ENCODE measurements at regions not wholly inside any gene's neighbourhood (a gene's known extent, or its start where the extent isn't known, plus 50 kb on each side); places are given as distances from the start of the nearest gene placed in this dataset.

GRCh38 chr11:131191606-131192005, 178.8 kb upstream of the NTM start:
- H3K27me3 ChIP-seq (ENCODE audit: insufficient read depth, low read depth) = no peaks in the 10 kb centered on the region
- no peak overlapping the region for H3K4me2 ChIP-seq
- TF ChIP-seq, protein P1, sequence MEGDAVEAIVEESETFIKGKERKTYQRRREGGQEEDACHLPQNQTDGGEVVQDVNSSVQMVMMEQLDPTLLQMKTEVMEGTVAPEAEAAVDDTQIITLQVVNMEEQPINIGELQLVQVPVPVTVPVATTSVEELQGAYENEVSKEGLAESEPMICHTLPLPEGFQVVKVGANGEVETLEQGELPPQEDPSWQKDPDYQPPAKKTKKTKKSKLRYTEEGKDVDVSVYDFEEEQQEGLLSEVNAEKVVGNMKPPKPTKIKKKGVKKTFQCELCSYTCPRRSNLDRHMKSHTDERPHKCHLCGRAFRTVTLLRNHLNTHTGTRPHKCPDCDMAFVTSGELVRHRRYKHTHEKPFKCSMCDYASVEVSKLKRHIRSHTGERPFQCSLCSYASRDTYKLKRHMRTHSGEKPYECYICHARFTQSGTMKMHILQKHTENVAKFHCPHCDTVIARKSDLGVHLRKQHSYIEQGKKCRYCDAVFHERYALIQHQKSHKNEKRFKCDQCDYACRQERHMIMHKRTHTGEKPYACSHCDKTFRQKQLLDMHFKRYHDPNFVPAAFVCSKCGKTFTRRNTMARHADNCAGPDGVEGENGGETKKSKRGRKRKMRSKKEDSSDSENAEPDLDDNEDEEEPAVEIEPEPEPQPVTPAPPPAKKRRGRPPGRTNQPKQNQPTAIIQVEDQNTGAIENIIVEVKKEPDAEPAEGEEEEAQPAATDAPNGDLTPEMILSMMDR (conservative IDR thresholded peaks at IDR 0.05; ENCODE audit: low read depth, low read length) = no peak
- no peak overlapping the region for H3K27ac ChIP-seq
- H3K79me2 ChIP-seq (ENCODE audit: insufficient read depth, low read depth) = no peaks in the 10 kb centered on the region
- no peak overlapping the region for H2AFZ ChIP-seq (ENCODE audit: low read depth)
- no peaks in the 10 kb centered on the region for H3K36me3 ChIP-seq (ENCODE audit: insufficient read depth)
- no peak overlapping the region for H3K4me3 ChIP-seq (IDR thresholded peaks at IDR 0.05; ENCODE audit: insufficient read depth, low read depth, low read length)
- H4K20me1 ChIP-seq (ENCODE audit: insufficient read depth) = no peaks in the 10 kb centered on the region
- no peak overlapping the region for H3K9ac ChIP-seq
- H3K4me1 ChIP-seq (ENCODE audit: low read depth, poor library complexity, severe bottlenecking) = no peaks in the 10 kb centered on the region

- no peak overlapping the region for H3K4me3 ChIP-seq (IDR thresholded peaks at IDR 0.05; ENCODE audit: insufficient read depth, low read depth, low read length)
- H3K4me2 ChIP-seq = no peak overlapping the region
- H3K79me2 ChIP-seq (ENCODE audit: insufficient read depth, low read depth) = no peaks in the 10 kb centered on the region
- H2AFZ ChIP-seq (ENCODE audit: low read depth) = no peak overlapping the region
- no peaks in the 10 kb centered on the region for H3K4me1 ChIP-seq (ENCODE audit: low read depth, poor library complexity, severe bottlenecking)
- no peak overlapping the region for H3K9ac ChIP-seq
- no peak overlapping the region for H3K27ac ChIP-seq
- H4K20me1 ChIP-seq (ENCODE audit: insufficient read depth) = no peaks in the 10 kb centered on the region
- no peaks in the 10 kb centered on the region for H3K36me3 ChIP-seq (ENCODE audit: insufficient read depth)
- no peaks in the 10 kb centered on the region for H3K27me3 ChIP-seq (ENCODE audit: insufficient read depth, low read depth)
- TF ChIP-seq, protein P1 (conservative IDR thresholded peaks at IDR 0.05; ENCODE audit: low read depth, low read length) = no peak
These were observed 177.8 kb upstream of the NTM start for GRCh38 chr11:131192628-131193027.

GRCh38 chr11:131193031-131193501, 177.3 kb upstream of the NTM start:
- no peak overlapping the region for H2AFZ ChIP-seq (ENCODE audit: low read depth)

DNA sequence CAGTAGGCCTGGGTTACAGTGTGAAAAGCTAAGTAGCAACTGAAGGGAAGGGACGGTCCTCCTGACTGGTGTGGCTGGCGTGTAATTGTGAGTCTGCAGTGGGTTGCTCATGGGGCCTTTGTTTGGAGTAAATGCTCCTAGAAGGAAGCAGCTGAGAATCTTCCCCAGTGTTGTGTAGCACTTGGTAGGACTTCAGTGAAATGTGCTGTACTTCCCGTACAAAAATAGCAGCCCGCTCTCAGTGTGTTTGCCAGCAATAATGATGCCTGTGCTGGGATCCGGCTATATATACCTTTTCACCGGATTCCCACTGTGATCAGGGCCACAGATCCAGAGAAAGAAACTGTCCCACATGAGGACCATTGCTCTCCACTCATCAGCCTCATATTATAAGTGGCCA, 175.7 kb upstream of the NTM start:
- TF ChIP-seq, protein P1 (conservative IDR thresholded peaks at IDR 0.05; ENCODE audit: low read depth, low read length) = no peak
- H4K20me1 ChIP-seq (ENCODE audit: insufficient read depth) = no peaks in the 10 kb centered on the region

More at GRCh38 chr11:131193031-131193501, 177.3 kb upstream of the NTM start:
- Histone ChIP-seq H3K36me3 (ENCODE audit: insufficient read depth) (no peaks in the 10 kb centered on the region), H3K4me2 (no peak overlapping the region), H3K27me3 (ENCODE audit: insufficient read depth, low read depth) (no peaks in the 10 kb centered on the region), H3K79me2 (ENCODE audit: insufficient read depth, low read depth) (no peaks in the 10 kb centered on the region), H4K20me1 (ENCODE audit: insufficient read depth) (no peaks in the 10 kb centered on the region), H3K9ac (no peak overlapping the region), H3K4me3 (IDR thresholded peaks at IDR 0.05; ENCODE audit: insufficient read depth, low read depth, low read length) (no peak overlapping the region), H3K27ac (no peak overlapping the region), H3K4me1 (ENCODE audit: low read depth, poor library complexity, severe bottlenecking) (no peaks in the 10 kb centered on the region)
- TF ChIP-seq, protein P1 (conservative IDR thresholded peaks at IDR 0.05; ENCODE audit: low read depth, low read length) = no peak

More for the DNA sequence above, 175.7 kb upstream of the NTM start:
- no peaks in the 10 kb centered on the region for H3K27me3 ChIP-seq (ENCODE audit: insufficient read depth, low read depth)
- H2AFZ ChIP-seq (ENCODE audit: low read depth) = no peak overlapping the region
- no peaks in the 10 kb centered on the region for H3K36me3 ChIP-seq (ENCODE audit: insufficient read depth)
- H3K9ac ChIP-seq = no peak overlapping the region
- H3K4me1 ChIP-seq (ENCODE audit: low read depth, poor library complexity, severe bottlenecking) = no peaks in the 10 kb centered on the region
- H3K79me2 ChIP-seq (ENCODE audit: insufficient read depth, low read depth) = no peaks in the 10 kb centered on the region
- no peak overlapping the region for H3K4me3 ChIP-seq (IDR thresholded peaks at IDR 0.05; ENCODE audit: insufficient read depth, low read depth, low read length)
- no peak overlapping the region for H3K27ac ChIP-seq
- no peak overlapping the region for H3K4me2 ChIP-seq
